GM18907 (cell line): ENCODE measurements at regions not wholly inside any gene's neighbourhood (a gene's known extent, or its start where the extent isn't known, plus 50 kb on each side); places are given as distances from the start of the nearest gene placed in this dataset.
"Not testable (repeated sequence)": the region's sequence is repeated elsewhere in the genome, so short reads cannot be mapped to it uniquely, and the experiment has no call there.

ENCODE experiments used
- ATAC-seq: cut with Tn5 transposase; IDR thresholded peaks from one replicate; pipeline ENCODE4 v1.9.1; 2021; ENCODE audit warnings: mild to moderate bottlenecking, moderate library complexity; ENCODE audit not compliant: unreplicated experiment

GRCh38 chr2:49343638-49344037, 189.3 kb upstream of the FSHR start:
- no peak for ATAC-seq

GRCh38 chr2:49342156-49342555, 187.8 kb upstream of the FSHR start:
- no peak for ATAC-seq

- ATAC-seq, result no peak
Observed at GRCh38 chr2:49335546-49335945, 181.2 kb upstream of the FSHR start.

GRCh38 chr2:49332415-49332814, 178.1 kb upstream of the FSHR start:
- ATAC-seq, result no peak

- no peak for ATAC-seq
Observed at GRCh38 chr2:49318531-49318930, 164.2 kb upstream of the FSHR start.

GRCh38 chr2:49309461-49309860, 155.1 kb upstream of the FSHR start:
- no peak for ATAC-seq

- ATAC-seq, result no peak
Observed at GRCh38 chr2:49306925-49307324, 152.6 kb upstream of the FSHR start.

GRCh38 chr2:49298693-49299092, 144.4 kb upstream of the FSHR start:
- ATAC-seq, result not testable (repeated sequence)

GRCh38 chr2:49298230-49298629, 143.9 kb upstream of the FSHR start:
- ATAC-seq, result no peak

GRCh38 chr2:49296107-49296867, 142.0 kb upstream of the FSHR start:
- ATAC-seq, result no peak

- no peak for ATAC-seq
Observed at GRCh38 chr2:49294225-49294624, 139.9 kb upstream of the FSHR start.

- no peak for ATAC-seq
Observed at GRCh38 chr2:49291619-49292018, 137.3 kb upstream of the FSHR start.

GRCh38 chr2:49289711-49290110, 135.4 kb upstream of the FSHR start:
- no peak for ATAC-seq

GRCh38 chr2:49288902-49289700, 134.8 kb upstream of the FSHR start:
- ATAC-seq, result no peak

GRCh38 chr2:49288113-49288705, 133.9 kb upstream of the FSHR start:
- no peak for ATAC-seq

GRCh38 chr2:49286726-49287125, 132.4 kb upstream of the FSHR start:
- no peak for ATAC-seq

GRCh38 chr2:49286045-49286444, 131.7 kb upstream of the FSHR start:
- no peak for ATAC-seq

GRCh38 chr2:49278561-49278960, 124.2 kb upstream of the FSHR start:
- ATAC-seq, result no peak

GRCh38 chr2:49278141-49278540, 123.8 kb upstream of the FSHR start:
- ATAC-seq, result no peak

- ATAC-seq, result no peak
Observed at GRCh38 chr2:49271060-49271606, 116.8 kb upstream of the FSHR start.

- no peak for ATAC-seq
Observed at GRCh38 chr2:49270091-49270490, 115.8 kb upstream of the FSHR start.

GRCh38 chr2:49265471-49265870, 111.2 kb upstream of the FSHR start:
- ATAC-seq, result no peak
